ENCODE measurements at regions not wholly inside any gene's neighbourhood (a gene's known extent, or its start where the extent isn't known, plus 50 kb on each side); places are given as distances from the start of the nearest gene placed in this dataset.

- no peak for TF ChIP-seq CTCF (IDR thresholded peaks at IDR 0.05)
- no peak for TF ChIP-seq EZH2 (IDR thresholded peaks at IDR 0.05; ENCODE audit: borderline replicate concordance, insufficient read depth, low read depth, low read length, poor library complexity, severe bottlenecking)
These were observed 305.8 kb downstream of the ARRDC4 start for GRCh38 chr15:98266295-98266694.
